Left ventricle myocardium superior (tissue), 1 donor: ENCODE measurements at regions not wholly inside any gene's neighbourhood (a gene's known extent, or its start where the extent isn't known, plus 50 kb on each side); places are given as distances from the start of the nearest gene placed in this dataset.

Source experiments
- ATAC-seq: fragments of 200-7000 bp; cut with Tn5 transposase; one replicate; pipeline ENCODE4 v1.9.1; 2020; ENCODE audit warnings: mild to moderate bottlenecking, moderate library complexity
- DNase-seq: peaks from one replicate; pipeline ENCODE4 v3.0.0-alpha.2; 2020
- intact Hi-C: fragments of 100-400 bp; cut with micrococcal nuclease; formaldehyde crosslinking; loops from one replicate; pipeline ENCODE4 v1.11.0; 2022
- donor health status: DM: no; HTN: yes; CAD: no; lungs with severe emphysema.

- no peak for ATAC-seq
- DNase-seq = no peak
- intact Hi-C loops = no loop called here
These were observed 263.9 kb upstream of the NR4A3 start for GRCh38 chr9:99557816-99558215.

- intact Hi-C loops = no loop called here
- ATAC-seq (no peak), DNase-seq (no peak)
These were observed 261.9 kb upstream of the NR4A3 start for GRCh38 chr9:99559776-99560175.

GRCh38 chr9:99560561-99560960, 261.1 kb upstream of the NR4A3 start:
- no peak for ATAC-seq
- DNase-seq = no peak
- intact Hi-C loops = no loop called here

GRCh38 chr9:99561509-99561917, 260.2 kb upstream of the NR4A3 start:
- ATAC-seq = peak; percentile 96
- intact Hi-C loops = no loop called here

GRCh38 chr9:99561961-99562565, 259.6 kb upstream of the NR4A3 start:
- ATAC-seq (peak; percentile 77), DNase-seq (no peak)
- intact Hi-C loops = no loop called here

More at GRCh38 chr9:99561509-99561917, 260.2 kb upstream of the NR4A3 start:
- DNase-seq = no peak

GRCh38 chr9:99563364-99563763, 258.3 kb upstream of the NR4A3 start:
- intact Hi-C loops = no loop called here
- ATAC-seq (no peak), DNase-seq (no peak)

GRCh38 chr9:99565203-99565602, 256.5 kb upstream of the NR4A3 start:
- peak; percentile 62 for ATAC-seq
- DNase-seq = peak; percentile 80

GRCh38 chr9:99567436-99567835, 254.2 kb upstream of the NR4A3 start:
- DNase-seq = no peak
- ATAC-seq = no peak
- intact Hi-C loops = no loop called here

More at GRCh38 chr9:99565203-99565602, 256.5 kb upstream of the NR4A3 start:
- intact Hi-C loops = no loop called here

GRCh38 chr9:99569840-99570239, 251.8 kb upstream of the NR4A3 start:
- ATAC-seq (no peak), DNase-seq (no peak)
- intact Hi-C loops = loop anchor here (10.0 kb wide), 1 partner anchor 55 kb away; no protein-coding TSS in a partner anchor

- DNase-seq (no peak), ATAC-seq (peak; percentile 36)
- intact Hi-C loops = loop anchor here (10.0 kb wide), 1 partner anchor 58 kb away; no protein-coding TSS in a partner anchor
These were observed 249.1 kb upstream of the NR4A3 start for GRCh38 chr9:99572567-99572966.

- ATAC-seq = peak; percentile 94
- intact Hi-C loops = loop anchor here (10.0 kb wide), 1 partner anchor 58 kb away; no protein-coding TSS in a partner anchor
- DNase-seq = peak; percentile 30
These were observed 248.6 kb upstream of the NR4A3 start for GRCh38 chr9:99573085-99573484.

- no peak for DNase-seq
- no peak for ATAC-seq
- intact Hi-C loops = loop anchor here (10.0 kb wide), 1 partner anchor 59 kb away; no protein-coding TSS in a partner anchor
These were observed 247.8 kb upstream of the NR4A3 start for GRCh38 chr9:99573886-99574285.

- ATAC-seq (no peak), DNase-seq (no peak)
These were observed 245.7 kb upstream of the NR4A3 start for GRCh38 chr9:99576002-99576401.

GRCh38 chr9:99576876-99577275, 244.8 kb upstream of the NR4A3 start:
- ATAC-seq (no peak), DNase-seq (no peak)
- intact Hi-C loops = loop anchor here (10.0 kb wide), 1 partner anchor 62 kb away; no protein-coding TSS in a partner anchor

More at GRCh38 chr9:99576002-99576401, 245.7 kb upstream of the NR4A3 start:
- intact Hi-C loops = loop anchor here (10.0 kb wide), 1 partner anchor 61 kb away; no protein-coding TSS in a partner anchor

GRCh38 chr9:99577351-99577750, 244.3 kb upstream of the NR4A3 start:
- intact Hi-C loops = loop anchor here (10.0 kb wide), 1 partner anchor 63 kb away; no protein-coding TSS in a partner anchor
- ATAC-seq = no peak
- no peak for DNase-seq

- DNase-seq = no peak
- ATAC-seq = no peak
- intact Hi-C loops = loop anchor here (10.0 kb wide), 1 partner anchor 64 kb away; no protein-coding TSS in a partner anchor
These were observed 243.0 kb upstream of the NR4A3 start for GRCh38 chr9:99578666-99579065.

- no peak for DNase-seq
- peak; percentile 66 for ATAC-seq
- intact Hi-C loops = loop anchor here (5.0 to 10.0 kb wide), 2 partner anchors 65 to 423 kb away; no protein-coding TSS in a partner anchor
These were observed 241.7 kb upstream of the NR4A3 start for GRCh38 chr9:99579964-99580363.

GRCh38 chr9:99582814-99583213, 238.9 kb upstream of the NR4A3 start:
- intact Hi-C loops = loop anchor here (5.0 kb wide), 1 partner anchor 426 kb away; no protein-coding TSS in a partner anchor
- ATAC-seq = no peak

GRCh38 chr9:99588299-99588698, 233.4 kb upstream of the NR4A3 start:
- DNase-seq = no peak
- ATAC-seq = no peak
- intact Hi-C loops = no loop called here

More at GRCh38 chr9:99582814-99583213, 238.9 kb upstream of the NR4A3 start:
- no peak for DNase-seq

- no peak for DNase-seq
- ATAC-seq = no peak
- intact Hi-C loops = no loop called here
These were observed 232.9 kb upstream of the NR4A3 start for GRCh38 chr9:99588747-99589146.

- no peak for ATAC-seq
- intact Hi-C loops = no loop called here
- DNase-seq = no peak
These were observed 231.3 kb upstream of the NR4A3 start for GRCh38 chr9:99590410-99590809.
